ENCODE measurements at regions not wholly inside any gene's neighbourhood (a gene's known extent, or its start where the extent isn't known, plus 50 kb on each side); places are given as distances from the start of the nearest gene placed in this dataset.
"Not testable (repeated sequence)": the region's sequence is repeated elsewhere in the genome, so short reads cannot be mapped to it uniquely, and the experiment has no call there.

DNA sequence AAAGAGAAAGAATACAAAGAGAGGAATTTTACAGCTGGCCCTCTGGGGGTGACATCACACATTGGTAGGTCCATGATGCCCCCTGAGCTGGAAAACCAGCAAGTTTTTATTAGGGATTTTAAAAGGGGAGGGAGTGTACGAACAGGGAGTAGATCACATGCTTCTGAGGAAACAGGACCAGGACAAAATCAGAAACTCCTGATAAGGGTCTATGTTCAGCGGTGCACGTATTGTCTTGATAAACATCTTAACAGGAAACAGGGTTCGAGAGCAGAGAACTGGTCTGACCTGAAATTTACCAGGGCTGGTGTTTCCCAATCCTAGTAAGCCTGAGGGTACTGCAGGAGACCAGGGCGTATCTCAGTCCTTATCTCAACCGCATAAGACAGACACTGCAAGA, 530.6 kb upstream of the ZNF717 start:
- TF ChIP-seq CTCF, POLR2A (IDR thresholded peaks at IDR 0.05): not testable (repeated sequence)

Data from testis (tissue), 2 donors.